GM11168 (cell line): ENCODE measurements at regions not wholly inside any gene's neighbourhood (a gene's known extent, or its start where the extent isn't known, plus 50 kb on each side); places are given as distances from the start of the nearest gene placed in this dataset.

Experiments used
- in situ Hi-C: fragments of 300-500 bp; cut with MboI; formaldehyde crosslinking; loops from one replicate; pipeline ENCODE4 v1.12.0; 2022; ENCODE audit warnings: low sequenced_read_pairs; ENCODE audit not compliant: unreplicated experiment

DNA sequence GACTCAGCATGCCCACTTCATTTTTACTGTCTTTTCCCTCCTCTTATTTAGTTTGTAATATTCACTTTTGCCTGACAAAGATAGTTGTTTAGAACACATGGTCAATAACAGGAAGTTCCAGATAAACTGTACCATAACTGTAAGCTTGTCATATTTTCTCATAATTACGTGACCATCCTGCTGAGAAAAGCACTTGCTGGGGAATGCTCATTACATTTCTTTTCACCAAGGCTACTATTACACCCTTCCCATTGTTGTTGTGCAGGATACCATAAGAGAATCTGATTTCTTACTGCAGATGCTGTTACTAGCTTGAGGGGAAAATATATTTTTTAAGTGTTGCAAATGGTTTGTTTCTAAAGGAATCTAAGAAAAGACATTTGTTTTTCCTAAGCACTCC, 111.7 kb upstream of the SLITRK6 start:
- in situ Hi-C loops: no loop called here

GRCh38 chr13:85900521-85900920, 101.3 kb upstream of the SLITRK6 start:
- in situ Hi-C loops: no loop called here

GRCh38 chr13:85896516-85897450, 97.6 kb upstream of the SLITRK6 start:
- in situ Hi-C loops: no loop called here

- in situ Hi-C loops: no loop called here
These were observed 88.2 kb upstream of the SLITRK6 start for GRCh38 chr13:85887406-85887805.

GRCh38 chr13:85879014-85879413, 79.8 kb upstream of the SLITRK6 start:
- in situ Hi-C loops: no loop called here

DNA sequence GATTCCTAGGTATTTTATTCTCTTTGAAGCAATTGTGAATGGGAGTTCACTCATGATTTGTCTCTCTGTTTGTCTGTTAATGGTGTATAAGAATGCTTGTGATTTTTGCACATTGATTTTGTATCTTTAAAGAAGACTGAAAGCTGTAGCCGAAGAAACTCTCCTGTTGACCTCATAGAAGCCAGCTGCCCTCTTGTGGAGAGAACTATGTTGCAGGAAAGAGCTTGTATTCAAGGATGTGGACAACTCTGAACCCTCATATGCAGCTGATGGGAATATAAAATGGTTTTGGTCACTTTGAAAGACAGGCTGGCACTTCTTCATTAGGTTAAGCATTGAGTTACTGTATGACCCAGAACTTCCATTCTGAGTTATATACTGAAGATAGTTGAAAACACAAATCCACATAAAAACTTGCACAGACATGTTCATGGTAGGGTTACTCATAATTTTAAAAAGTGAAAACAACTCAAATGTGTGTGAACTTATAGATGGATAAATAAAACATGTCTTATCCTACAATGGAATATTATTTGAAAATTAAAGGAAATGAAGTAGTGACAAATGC, 65.8 kb upstream of the SLITRK6 start:
- in situ Hi-C loops: no loop called here

DNA sequence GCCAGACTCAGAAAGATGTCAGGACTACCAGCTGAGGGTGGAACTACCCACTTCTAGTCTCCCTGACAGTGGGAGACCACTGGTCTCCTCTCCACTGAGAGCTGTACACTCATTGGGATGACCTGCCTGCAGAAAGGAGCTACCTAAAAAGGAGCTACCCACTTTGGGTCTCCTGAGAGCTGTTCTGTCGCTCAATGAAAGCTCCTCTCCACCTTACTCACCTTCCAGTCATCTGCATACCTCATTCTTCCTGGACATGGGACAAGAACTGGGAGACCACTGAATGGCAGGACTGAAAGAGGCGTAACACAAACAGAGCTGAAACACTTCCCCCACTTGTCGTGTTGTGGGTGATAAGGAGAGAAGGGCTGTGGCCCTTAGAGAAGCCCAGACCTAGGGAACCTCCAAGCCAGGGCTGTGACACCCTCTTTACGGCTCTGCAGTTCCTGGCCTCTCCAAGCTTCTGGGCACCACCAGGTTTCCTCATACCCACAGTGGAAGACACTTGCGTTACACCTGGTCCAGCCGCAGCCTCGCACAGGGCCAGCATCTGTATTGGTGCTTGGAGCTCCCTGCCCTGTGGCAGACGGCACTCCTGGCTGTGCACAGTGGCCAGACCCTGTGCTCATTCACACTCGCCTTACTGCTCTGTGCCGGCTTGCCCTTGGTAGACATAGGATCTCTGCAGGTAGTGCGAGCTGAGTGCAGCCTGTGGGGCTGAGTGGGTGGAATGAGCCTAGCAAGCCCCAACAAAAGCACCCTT, 54.9 kb upstream of the SLITRK6 start:
- in situ Hi-C loops: no loop called here

DNA sequence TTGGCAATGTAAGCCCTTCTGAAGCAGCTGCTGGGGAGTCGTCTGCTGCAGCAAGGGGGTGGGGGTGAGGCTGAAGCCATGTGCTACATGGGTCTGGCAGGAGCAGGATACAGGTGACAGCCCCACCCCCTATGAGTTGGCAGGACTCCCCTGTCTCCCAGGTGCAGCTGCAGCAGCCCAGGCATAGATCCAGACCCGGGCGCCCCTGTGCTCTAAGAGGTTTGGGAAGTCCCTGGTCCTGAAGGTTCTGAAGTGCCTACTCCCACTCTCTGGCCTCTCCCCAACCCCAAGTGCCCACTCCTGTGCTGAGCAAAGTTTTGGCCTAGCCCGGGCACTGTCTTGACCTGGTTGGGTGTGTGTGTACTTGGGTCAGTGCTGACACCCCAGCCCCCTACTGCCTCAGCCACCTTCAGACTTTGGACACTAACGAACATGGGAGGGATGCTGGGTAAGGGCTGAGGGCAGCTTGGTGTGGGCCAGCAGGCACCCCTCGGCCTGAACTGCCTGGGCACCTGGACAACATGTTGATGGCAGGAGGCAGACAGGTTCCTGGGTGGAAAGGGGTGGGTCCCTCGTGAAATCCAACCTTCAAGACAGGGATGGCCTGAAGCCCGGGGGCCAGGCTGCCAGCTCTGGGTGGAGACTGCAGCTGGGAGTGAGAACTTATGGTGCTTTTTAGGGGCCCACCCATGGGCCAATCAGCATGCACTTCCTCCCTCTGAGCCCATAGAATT, 54.1 kb upstream of the SLITRK6 start:
- in situ Hi-C loops: no loop called here
